ENCODE measurements at regions not wholly inside any gene's neighbourhood (a gene's known extent, or its start where the extent isn't known, plus 50 kb on each side); places are given as distances from the start of the nearest gene placed in this dataset.
"Not testable (repeated sequence)": the region's sequence is repeated elsewhere in the genome, so short reads cannot be mapped to it uniquely, and the experiment has no call there.

DNA sequence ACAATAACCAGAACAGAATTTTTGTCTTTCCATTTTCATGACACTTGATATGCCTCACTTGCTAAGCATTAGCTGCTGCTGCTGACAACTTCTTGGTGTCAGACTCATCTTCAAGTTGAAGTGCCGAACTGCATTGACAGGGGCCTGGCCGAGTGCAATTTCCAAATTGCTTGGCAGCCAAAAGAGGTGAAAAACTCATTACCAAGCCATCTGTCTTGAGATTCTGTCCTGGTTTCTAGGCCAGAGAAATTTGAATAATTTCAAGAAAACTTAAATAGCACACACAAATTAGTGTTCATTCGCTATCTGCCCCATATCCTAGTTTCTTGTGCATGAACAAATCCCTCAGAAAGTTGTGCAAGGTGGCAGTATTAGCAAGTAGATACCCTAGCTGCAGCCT is 165.3 kb upstream of the RASSF8 start:
- no peak for DNase-seq (ENCODE audit: low read depth)

- no peak for DNase-seq (ENCODE audit: low read depth)
Observed at GRCh38 chr12:25794571-25794970, 163.9 kb upstream of the RASSF8 start.

GRCh38 chr12:25796523-25797000 is 161.9 kb upstream of the RASSF8 start:
- no peak for DNase-seq (ENCODE audit: low read depth)

DNA sequence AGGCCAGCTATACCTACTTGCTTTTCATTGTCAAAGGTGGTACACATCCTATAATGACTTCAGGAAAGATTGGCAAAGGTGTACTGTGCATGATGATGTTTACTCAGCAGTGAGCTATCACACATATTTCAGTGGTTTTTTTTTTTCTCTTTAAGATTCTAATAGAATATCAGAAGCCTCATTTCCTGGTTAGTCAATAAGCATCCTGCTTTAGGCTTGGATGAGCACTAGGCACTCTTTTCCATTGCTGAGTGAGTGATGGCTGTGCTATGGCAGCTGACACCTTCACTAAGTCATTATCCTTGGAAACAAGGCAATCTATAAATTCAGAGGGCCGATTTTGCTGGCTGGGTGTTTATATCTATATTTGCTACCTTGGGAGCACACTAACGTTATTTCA is 161.1 kb upstream of the RASSF8 start:
- no peak for DNase-seq (ENCODE audit: low read depth)

DNA sequence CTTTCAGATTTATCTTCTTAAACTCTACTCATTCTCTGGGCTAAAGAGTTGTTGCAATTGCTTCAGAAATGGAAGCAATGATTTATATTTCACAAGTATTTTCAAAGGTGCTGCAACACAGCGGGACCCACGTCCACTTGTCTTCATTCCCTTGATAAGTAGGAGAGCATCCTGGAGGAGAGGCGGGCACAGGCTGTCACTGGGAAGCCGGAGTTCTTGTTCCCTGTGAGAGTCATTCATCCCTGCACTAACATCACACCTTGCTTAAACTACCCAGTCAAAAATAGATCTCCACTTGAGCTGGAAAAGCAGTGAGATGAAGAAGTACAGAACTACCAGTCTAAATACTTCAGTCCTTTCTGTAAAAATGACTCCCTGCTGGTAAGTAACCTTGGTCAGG is 160.5 kb upstream of the RASSF8 start:
- DNase-seq (ENCODE audit: low read depth): no peak

GRCh38 chr12:25800101-25800500 is 158.4 kb upstream of the RASSF8 start:
- no peak for DNase-seq (ENCODE audit: low read depth)

DNA sequence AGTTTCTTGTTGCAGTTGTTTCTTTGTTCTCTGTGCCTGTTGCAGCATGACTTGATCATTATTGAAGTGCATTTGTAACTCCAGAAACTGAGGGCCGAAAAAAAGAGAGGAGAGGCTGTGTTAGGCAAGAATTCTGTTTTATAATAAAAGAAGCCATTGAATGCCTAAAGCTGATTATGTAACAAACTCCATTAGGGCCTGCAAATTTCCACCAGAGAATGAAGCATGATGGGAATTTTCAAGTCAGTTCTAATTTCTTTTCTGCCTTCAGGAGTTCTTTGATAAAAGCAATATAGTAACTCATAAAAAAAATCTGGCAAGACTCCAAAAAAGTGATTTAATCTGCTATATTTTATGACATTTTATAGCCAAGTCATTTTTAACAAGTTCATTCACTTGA is 156.7 kb upstream of the RASSF8 start:
- DNase-seq (ENCODE audit: low read depth): no peak

GRCh38 chr12:25802143-25802542 is 156.3 kb upstream of the RASSF8 start:
- no peak for DNase-seq (ENCODE audit: low read depth)

- DNase-seq (ENCODE audit: low read depth): not testable (repeated sequence)
Observed at GRCh38 chr12:25803029-25803664, 155.3 kb upstream of the RASSF8 start.

GRCh38 chr12:25804286-25804685 is 154.2 kb upstream of the RASSF8 start:
- DNase-seq (ENCODE audit: low read depth): not testable (repeated sequence)

DNA sequence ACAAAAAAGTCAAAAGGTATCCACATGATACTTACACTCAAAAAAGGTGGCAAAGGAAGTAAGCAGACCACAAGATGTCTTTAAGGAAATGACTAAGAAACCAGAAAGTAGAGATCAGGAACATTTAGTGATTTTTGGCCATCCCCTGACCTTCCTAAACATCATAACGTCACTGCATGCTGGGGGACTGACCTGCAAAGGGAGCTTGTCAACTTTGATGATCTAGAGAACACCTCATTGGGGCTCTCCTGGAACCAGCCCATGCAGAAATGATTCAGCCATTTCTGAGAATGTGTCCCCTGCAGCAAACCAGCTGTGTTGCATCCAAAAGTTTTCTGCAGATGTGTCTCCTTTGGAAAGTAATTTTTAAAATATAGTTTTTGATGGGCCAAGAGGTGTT is 152.2 kb upstream of the RASSF8 start:
- no peak for DNase-seq (ENCODE audit: low read depth)

DNA sequence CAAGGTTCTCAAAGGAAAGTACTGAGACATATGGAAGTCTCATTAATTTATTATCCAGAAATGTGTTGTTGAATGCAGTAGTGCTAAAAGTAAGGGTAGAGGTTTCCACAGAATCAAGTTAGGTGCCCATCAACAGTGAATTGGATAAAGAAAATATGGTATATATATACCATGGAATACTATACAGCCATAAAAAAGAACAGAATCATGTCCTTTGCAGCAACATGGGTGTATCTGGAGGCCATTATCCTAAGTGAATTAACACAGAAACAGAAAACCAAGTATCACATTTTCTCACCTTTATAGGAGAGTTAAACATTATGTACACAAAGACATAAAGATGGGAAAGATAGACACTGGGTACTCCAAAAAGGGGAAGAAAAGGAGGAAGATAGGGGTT is 149.9 kb upstream of the RASSF8 start:
- DNase-seq (ENCODE audit: low read depth): no peak

GRCh38 chr12:25810683-25811082 is 147.8 kb upstream of the RASSF8 start:
- no peak for DNase-seq (ENCODE audit: low read depth)

DNA sequence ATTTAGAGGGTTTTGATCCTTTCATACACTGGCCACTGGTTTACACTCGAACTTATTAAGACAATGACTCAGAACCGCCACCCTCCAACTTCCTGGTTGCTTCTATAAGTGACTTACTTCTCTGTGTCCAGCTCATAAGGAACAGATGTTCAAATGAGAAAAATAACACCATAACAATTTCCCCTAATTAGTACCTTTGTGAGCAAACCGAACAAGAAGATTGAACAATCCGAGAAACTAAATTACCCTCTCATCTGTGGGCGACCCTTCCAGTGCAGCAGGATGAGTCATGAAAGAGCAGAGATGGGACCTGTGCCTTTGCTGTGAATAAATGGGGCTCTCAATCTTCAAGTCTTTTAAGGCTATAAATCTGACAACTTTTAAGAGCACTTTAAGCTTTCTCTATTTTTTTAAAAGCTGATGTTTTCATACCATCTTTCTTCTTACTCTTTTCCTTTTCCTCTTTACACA is 146.8 kb upstream of the RASSF8 start:
- no peak for DNase-seq (ENCODE audit: low read depth)

DNA sequence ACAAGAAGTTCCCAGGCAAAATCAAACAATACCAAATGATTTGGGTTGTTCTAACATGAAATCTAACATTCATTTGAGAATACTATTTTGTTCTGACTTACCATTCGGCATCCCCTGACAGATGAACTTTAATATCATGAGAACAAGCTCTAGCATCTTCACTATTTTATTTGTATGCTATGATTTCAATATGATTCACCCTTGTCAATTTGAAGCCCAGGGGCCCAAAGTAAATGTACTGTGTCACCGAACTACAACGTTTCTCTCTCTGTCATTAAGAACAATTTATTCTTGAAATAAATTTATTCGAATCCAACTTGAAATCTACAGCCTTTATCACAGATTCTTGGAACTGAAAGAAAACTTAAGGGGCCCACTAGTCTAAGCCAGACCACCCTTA is 146.2 kb upstream of the RASSF8 start:
- no peak for DNase-seq (ENCODE audit: low read depth)

- DNase-seq (ENCODE audit: low read depth): no peak
Observed at GRCh38 chr12:25813843-25814242, 144.6 kb upstream of the RASSF8 start.

DNA sequence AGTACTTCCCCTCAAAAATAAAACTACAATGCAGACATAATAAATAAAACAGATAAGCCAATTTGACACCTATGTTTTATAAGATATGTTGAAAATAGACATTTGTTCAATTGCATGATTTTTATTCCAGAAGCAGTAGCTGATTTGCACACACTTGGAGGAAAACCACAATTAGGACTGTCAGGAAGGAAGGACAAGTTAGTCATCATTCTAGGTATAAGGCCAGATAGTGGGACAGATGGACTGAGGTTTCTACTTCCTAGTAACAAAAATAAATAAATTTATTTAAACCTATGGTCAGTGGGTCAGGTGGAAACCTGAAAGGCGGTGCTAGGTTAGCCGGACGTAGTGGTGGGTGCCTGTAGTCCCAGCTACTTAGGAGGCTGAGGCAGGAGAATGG is 141.8 kb upstream of the RASSF8 start:
- DNase-seq (ENCODE audit: low read depth): no peak

- DNase-seq (ENCODE audit: low read depth): no peak
Observed at GRCh38 chr12:25817166-25817565, 141.3 kb upstream of the RASSF8 start.

- no peak for DNase-seq (ENCODE audit: low read depth)
Observed at GRCh38 chr12:25818596-25819390, 139.7 kb upstream of the RASSF8 start.

- DNase-seq (ENCODE audit: low read depth): no peak
Observed at GRCh38 chr12:25819691-25820090, 138.8 kb upstream of the RASSF8 start.

DNA sequence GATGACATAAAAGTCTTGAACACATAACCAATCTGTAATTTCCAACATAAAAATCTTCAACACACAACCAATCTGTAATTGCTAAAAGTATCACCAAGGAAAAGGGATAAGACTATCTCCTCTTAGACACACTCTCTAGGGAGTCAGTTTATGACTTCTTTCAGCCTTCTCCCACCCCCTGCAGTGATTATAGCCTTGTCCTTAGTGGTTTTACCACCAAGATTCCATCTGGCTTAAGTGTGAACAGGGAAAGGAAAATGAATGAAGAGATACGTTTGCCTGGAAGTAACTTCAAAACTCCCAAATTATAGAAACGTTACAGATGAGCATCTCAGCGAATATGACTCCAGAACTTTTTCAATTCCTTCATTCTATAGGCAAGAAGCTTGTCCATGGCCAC is 136.2 kb upstream of the RASSF8 start:
- DNase-seq (ENCODE audit: low read depth): no peak

- no peak for DNase-seq (ENCODE audit: low read depth)
Observed at GRCh38 chr12:25824734-25825133, 133.7 kb upstream of the RASSF8 start.

- DNase-seq (ENCODE audit: low read depth): no peak
Observed at GRCh38 chr12:25825446-25825845, 133.0 kb upstream of the RASSF8 start.

DNA sequence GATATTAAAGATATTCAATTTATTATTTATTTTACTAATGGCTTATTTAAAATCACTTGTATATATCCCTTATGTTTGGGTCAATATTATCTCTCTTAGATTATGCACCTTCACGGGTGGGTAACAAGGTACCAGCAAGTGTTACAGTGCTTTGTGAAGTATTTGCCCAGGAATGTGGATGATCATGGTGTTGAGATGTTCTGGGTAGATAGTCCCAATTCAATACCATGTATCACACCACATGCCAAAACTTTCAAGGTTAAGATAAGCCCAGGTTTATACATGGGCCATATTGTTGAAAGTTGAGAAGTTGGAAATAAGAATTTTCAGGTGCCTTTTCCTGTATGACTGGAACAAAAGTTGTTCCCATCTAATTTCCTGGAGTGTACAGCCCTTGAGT is 131.3 kb upstream of the RASSF8 start:
- no peak for DNase-seq (ENCODE audit: low read depth)

Data from fibroblast of the conjunctiva (primary cell).